HepG2 (cell line): ENCODE measurements at regions not wholly inside any gene's neighbourhood (a gene's known extent, or its start where the extent isn't known, plus 50 kb on each side); places are given as distances from the start of the nearest gene placed in this dataset.

Source experiments
- CHCHD3 ChIP-seq: sonication (generic); formaldehyde crosslinking; IDR thresholded peaks from 2 replicates; pipeline ENCODE4 v1.8.0; 2022; ENCODE audit warnings: mild to moderate bottlenecking, missing genetic modification reagents, moderate library complexity
- DPF2 ChIP-seq: sonication (generic); formaldehyde crosslinking; IDR thresholded peaks from 2 replicates; pipeline ENCODE4 v1.4.0; 2020; ENCODE audit warnings: mild to moderate bottlenecking, low read depth, missing genetic modification reagents, borderline replicate concordance
- EP300 ChIP-seq, 3 experiments: sonication (generic) in 1 of 3; formaldehyde crosslinking in 1 of 3; IDR thresholded peaks; 2 replicates each; pipeline versions ENCODE4 v1.5.1 to v1.6.1; 2011 to 2020; ENCODE audit warnings: low read depth in 2 of 3, low read length in 2 of 3, borderline replicate concordance in 1 of 3, improper control_type of control experiment in 1 of 3, mild to moderate bottlenecking in 1 of 3, missing genetic modification reagents in 1 of 3, moderate library complexity in 1 of 3
- FOSL2 ChIP-seq: sonication (generic); formaldehyde crosslinking; IDR thresholded peaks from 2 replicates; pipeline ENCODE4 v1.4.0; 2020; ENCODE audit warnings: missing genetic modification reagents
- FOXP1 ChIP-seq, 2 experiments: fragments of 450-650 bp in 1 of 2; IDR thresholded peaks; 2 replicates each; pipeline ENCODE4 v1.6.1; 2017 to 2018; ENCODE audit warnings: antibody characterized with exemption in 1 of 2
- GATAD2A ChIP-seq: IDR thresholded peaks from 2 replicates; pipeline ENCODE4 v1.6.1; 2016
- HNRNPK ChIP-seq: fragments of 200-400 bp; formaldehyde crosslinking; IDR thresholded peaks from 2 replicates; pipeline ENCODE4 v1.6.1; 2018; ENCODE audit warnings: low read length, low read depth, moderate library complexity, mild to moderate bottlenecking; ENCODE audit not compliant: poor library complexity, severe bottlenecking
- NFE2L1 ChIP-seq: sonication (generic); formaldehyde crosslinking; IDR thresholded peaks from 2 replicates; pipeline ENCODE4 v1.4.0; 2020; ENCODE audit warnings: missing genetic modification reagents, mild to moderate bottlenecking, borderline replicate concordance
- PHF21A ChIP-seq: sonication (generic); formaldehyde crosslinking; IDR thresholded peaks from 2 replicates; pipeline ENCODE4 v1.5.0; 2020; ENCODE audit warnings: mild to moderate bottlenecking, missing genetic modification reagents
- RARA ChIP-seq: IDR thresholded peaks from 2 replicates; pipeline ENCODE4 v1.6.1; 2016; ENCODE audit warnings: missing genetic modification reagents, missing compliant biosample characterization
- SKI ChIP-seq: fragments of 450-650 bp; IDR thresholded peaks from one replicate; pipeline ENCODE4 v1.6.1; 2018; ENCODE audit warnings: mild to moderate bottlenecking; ENCODE audit not compliant: partially characterized antibody
- TBP ChIP-seq: sonication (generic); formaldehyde crosslinking; IDR thresholded peaks from 2 replicates; pipeline ENCODE4 v1.5.0; 2020; ENCODE audit warnings: missing genetic modification reagents
- TFAP4 ChIP-seq: sonication (generic); IDR thresholded peaks from 2 replicates; pipeline ENCODE4 v1.6.1; 2016; ENCODE audit warnings: low read depth, borderline replicate concordance
- ZBTB21 ChIP-seq: sonication (generic); formaldehyde crosslinking; IDR thresholded peaks from 2 replicates; pipeline ENCODE4 v1.4.0; 2020; ENCODE audit warnings: missing genetic modification reagents
- ZNF292 ChIP-seq: sonication (generic); formaldehyde crosslinking; IDR thresholded peaks from 2 replicates; pipeline ENCODE4 v1.8.1; 2022; ENCODE audit warnings: mild to moderate bottlenecking, low read depth, missing genetic modification reagents, borderline replicate concordance
- ZNF350 ChIP-seq: sonication (generic); formaldehyde crosslinking; IDR thresholded peaks from 2 replicates; pipeline ENCODE4 v1.4.0; 2020; ENCODE audit warnings: mild to moderate bottlenecking, low read depth, missing genetic modification reagents, borderline replicate concordance
- ZNF652 ChIP-seq: IDR thresholded peaks from 2 replicates; pipeline ENCODE4 v1.6.1; 2016; ENCODE audit warnings: low read depth, borderline replicate concordance
- ZNF737 ChIP-seq: sonication (generic); formaldehyde crosslinking; IDR thresholded peaks from 2 replicates; pipeline ENCODE4 v1.5.0; 2020; ENCODE audit warnings: missing genetic modification reagents, mild to moderate bottlenecking, borderline replicate concordance
- TF ChIP-seq, protein P1 (sequence below): sonication (generic); formaldehyde crosslinking; IDR thresholded peaks from 2 replicates; pipeline ENCODE4 v1.5.0; 2020; ENCODE audit warnings: mild to moderate bottlenecking, missing genetic modification reagents, borderline replicate concordance
- TF ChIP-seq, protein P2 (sequence below): sonication (generic); formaldehyde crosslinking; conservative IDR thresholded peaks from 2 replicates; pipeline ENCODE4 v1.4.0; 2020; ENCODE audit warnings: mild to moderate bottlenecking, missing genetic modification reagents, moderate library complexity

DNA sequence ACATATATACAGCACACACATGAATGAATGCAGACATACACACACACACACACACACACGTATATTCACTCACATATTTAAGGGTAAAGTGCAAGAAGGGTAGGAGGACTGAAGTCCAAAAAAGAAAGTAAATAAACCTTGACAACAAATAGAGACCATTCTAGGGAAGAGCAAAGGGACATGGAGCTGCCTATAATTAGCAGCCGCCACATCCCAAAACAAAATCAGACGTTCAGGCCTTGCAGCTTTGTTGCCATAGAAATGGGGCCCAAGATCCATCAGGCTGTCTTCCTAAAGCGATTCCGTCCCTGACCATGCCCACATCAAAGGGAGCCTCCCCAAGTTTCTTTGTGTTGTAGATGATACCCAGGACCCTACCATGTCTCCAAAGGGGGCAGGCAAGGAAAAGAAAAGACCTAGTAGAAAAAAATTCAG lies 703.5 kb upstream of the TBX3 start (continued):
- TF ChIP-seq ZNF737 (CRISPR knock-in tag) = no peak
- peak in 1 of 2 experiments; percentile 35; a peak in 1 of 4 replicates for TF ChIP-seq EP300 (IDR thresholded peaks at IDR 0.05; ENCODE audit: low read depth in 2 of 2, low read length in 2 of 2)
- TF ChIP-seq EP300 (CRISPR knock-in tag; IDR thresholded peaks at IDR 0.05; ENCODE audit: borderline replicate concordance) = no peak
- TF ChIP-seq FOXP1 (IDR thresholded peaks at IDR 0.05) = peak; percentile 6; the same call in 1 of the 2 replicates
- peak; percentile 67; the same call in 1 of the 2 replicates for TF ChIP-seq FOXP1 (CRISPR knock-in tag; IDR thresholded peaks at IDR 0.05)
- no peak for TF ChIP-seq NFE2L1 (CRISPR knock-in tag)
- TF ChIP-seq, protein P1, sequence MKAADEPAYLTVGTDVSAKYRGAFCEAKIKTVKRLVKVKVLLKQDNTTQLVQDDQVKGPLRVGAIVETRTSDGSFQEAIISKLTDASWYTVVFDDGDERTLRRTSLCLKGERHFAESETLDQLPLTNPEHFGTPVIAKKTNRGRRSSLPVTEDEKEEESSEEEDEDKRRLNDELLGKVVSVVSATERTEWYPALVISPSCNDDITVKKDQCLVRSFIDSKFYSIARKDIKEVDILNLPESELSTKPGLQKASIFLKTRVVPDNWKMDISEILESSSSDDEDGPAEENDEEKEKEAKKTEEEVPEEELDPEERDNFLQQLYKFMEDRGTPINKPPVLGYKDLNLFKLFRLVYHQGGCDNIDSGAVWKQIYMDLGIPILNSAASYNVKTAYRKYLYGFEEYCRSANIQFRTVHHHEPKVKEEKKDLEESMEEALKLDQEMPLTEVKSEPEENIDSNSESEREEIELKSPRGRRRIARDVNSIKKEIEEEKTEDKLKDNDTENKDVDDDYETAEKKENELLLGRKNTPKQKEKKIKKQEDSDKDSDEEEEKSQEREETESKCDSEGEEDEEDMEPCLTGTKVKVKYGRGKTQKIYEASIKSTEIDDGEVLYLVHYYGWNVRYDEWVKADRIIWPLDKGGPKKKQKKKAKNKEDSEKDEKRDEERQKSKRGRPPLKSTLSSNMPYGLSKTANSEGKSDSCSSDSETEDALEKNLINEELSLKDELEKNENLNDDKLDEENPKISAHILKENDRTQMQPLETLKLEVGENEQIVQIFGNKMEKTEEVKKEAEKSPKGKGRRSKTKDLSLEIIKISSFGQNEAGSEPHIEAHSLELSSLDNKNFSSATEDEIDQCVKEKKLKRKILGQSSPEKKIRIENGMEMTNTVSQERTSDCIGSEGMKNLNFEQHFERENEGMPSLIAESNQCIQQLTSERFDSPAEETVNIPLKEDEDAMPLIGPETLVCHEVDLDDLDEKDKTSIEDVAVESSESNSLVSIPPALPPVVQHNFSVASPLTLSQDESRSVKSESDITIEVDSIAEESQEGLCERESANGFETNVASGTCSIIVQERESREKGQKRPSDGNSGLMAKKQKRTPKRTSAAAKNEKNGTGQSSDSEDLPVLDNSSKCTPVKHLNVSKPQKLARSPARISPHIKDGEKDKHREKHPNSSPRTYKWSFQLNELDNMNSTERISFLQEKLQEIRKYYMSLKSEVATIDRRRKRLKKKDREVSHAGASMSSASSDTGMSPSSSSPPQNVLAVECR (CRISPR knock-in tag) = no peak
- peak; percentile 52; the same call in 1 of the 2 replicates for TF ChIP-seq PHF21A (CRISPR knock-in tag)
- peak; percentile 44; the same call in 1 of the 2 replicates for TF ChIP-seq RARA (CRISPR knock-in tag)
- TF ChIP-seq ZNF350 (CRISPR knock-in tag) = no peak
- TF ChIP-seq FOSL2 (CRISPR knock-in tag) = no peak
- TF ChIP-seq ZNF652 (CRISPR knock-in tag) = no peak
- peak; percentile 45; the same call in 1 of the 2 replicates for TF ChIP-seq GATAD2A
- peak; percentile 25 for TF ChIP-seq SKI
- no peak for TF ChIP-seq TBP (CRISPR knock-in tag)
- TF ChIP-seq ZBTB21 = no peak
- no peak for TF ChIP-seq TFAP4
- TF ChIP-seq HNRNPK = no peak
- no peak for TF ChIP-seq CHCHD3 (CRISPR knock-in tag)
- no peak for TF ChIP-seq ZNF292 (CRISPR knock-in tag)
- 0 out of 2 replicates have a peak, but pooled peaks have one; percentile 14 for TF ChIP-seq DPF2 (CRISPR knock-in tag)
- TF ChIP-seq, protein P2, sequence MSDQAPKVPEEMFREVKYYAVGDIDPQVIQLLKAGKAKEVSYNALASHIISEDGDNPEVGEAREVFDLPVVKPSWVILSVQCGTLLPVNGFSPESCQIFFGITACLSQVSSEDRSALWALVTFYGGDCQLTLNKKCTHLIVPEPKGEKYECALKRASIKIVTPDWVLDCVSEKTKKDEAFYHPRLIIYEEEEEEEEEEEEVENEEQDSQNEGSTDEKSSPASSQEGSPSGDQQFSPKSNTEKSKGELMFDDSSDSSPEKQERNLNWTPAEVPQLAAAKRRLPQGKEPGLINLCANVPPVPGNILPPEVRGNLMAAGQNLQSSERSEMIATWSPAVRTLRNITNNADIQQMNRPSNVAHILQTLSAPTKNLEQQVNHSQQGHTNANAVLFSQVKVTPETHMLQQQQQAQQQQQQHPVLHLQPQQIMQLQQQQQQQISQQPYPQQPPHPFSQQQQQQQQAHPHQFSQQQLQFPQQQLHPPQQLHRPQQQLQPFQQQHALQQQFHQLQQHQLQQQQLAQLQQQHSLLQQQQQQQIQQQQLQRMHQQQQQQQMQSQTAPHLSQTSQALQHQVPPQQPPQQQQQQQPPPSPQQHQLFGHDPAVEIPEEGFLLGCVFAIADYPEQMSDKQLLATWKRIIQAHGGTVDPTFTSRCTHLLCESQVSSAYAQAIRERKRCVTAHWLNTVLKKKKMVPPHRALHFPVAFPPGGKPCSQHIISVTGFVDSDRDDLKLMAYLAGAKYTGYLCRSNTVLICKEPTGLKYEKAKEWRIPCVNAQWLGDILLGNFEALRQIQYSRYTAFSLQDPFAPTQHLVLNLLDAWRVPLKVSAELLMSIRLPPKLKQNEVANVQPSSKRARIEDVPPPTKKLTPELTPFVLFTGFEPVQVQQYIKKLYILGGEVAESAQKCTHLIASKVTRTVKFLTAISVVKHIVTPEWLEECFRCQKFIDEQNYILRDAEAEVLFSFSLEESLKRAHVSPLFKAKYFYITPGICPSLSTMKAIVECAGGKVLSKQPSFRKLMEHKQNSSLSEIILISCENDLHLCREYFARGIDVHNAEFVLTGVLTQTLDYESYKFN (CRISPR knock-in tag) = peak; percentile 69
